MM.1S (cell line): ENCODE measurements at regions not wholly inside any gene's neighbourhood (a gene's known extent, or its start where the extent isn't known, plus 50 kb on each side); places are given as distances from the start of the nearest gene placed in this dataset.

Source experiments
- DNase-seq: peaks from one replicate; pipeline ENCODE4 v3.0.0-alpha.2; 2015
- H2AFZ ChIP-seq: fragments of 300-600 bp; sonication (generic); 2 replicates; pipeline ENCODE4 v1.6.0; 2016; ENCODE audit warnings: antibody characterized with exemption, low read length
- H3F3A ChIP-seq: fragments of 300-600 bp; sonication (generic); 2 replicates; pipeline ENCODE4 v1.6.1; 2016; ENCODE audit warnings: mild to moderate bottlenecking, antibody characterized with exemption, low read length, moderate library complexity, mixed read lengths; ENCODE audit not compliant: insufficient read depth
- H3K27ac ChIP-seq: fragments of 300-600 bp; sonication (generic); 2 replicates; pipeline ENCODE4 v1.5.1; 2016; ENCODE audit warnings: mild to moderate bottlenecking, low read length
- H3K27me3 ChIP-seq: fragments of 300-600 bp; sonication (generic); replicated peaks from 2 replicates; pipeline ENCODE4 v1.6.0; 2016; ENCODE audit warnings: low read length; ENCODE audit not compliant: insufficient read depth
- H3K36me3 ChIP-seq: fragments of 300-600 bp; sonication (generic); replicated peaks from 2 replicates; pipeline ENCODE4 v1.6.1; 2016; ENCODE audit warnings: mild to moderate bottlenecking, low read length, mixed read lengths; ENCODE audit not compliant: insufficient read depth
- H3K4me1 ChIP-seq: fragments of 300-600 bp; sonication (generic); 2 replicates; pipeline ENCODE4 v1.6.1; 2016; ENCODE audit warnings: low read length, mixed read lengths
- H3K4me2 ChIP-seq: fragments of 300-600 bp; sonication (generic); 2 replicates; pipeline ENCODE4 v1.6.0; 2016; ENCODE audit warnings: low read depth, low read length
- H3K4me3 ChIP-seq: fragments of 300-600 bp; sonication (generic); 2 replicates; pipeline ENCODE4 v1.5.1; 2016; ENCODE audit warnings: low read length, mixed read lengths
- H3K79me2 ChIP-seq: fragments of 300-600 bp; sonication (generic); 2 replicates; pipeline ENCODE4 v1.6.1; 2016; ENCODE audit warnings: mixed run types, low read length, mixed read lengths
- H3K9ac ChIP-seq: fragments of 300-600 bp; sonication (generic); 2 replicates; pipeline ENCODE4 v1.6.1; 2016; ENCODE audit warnings: low read length, mixed read lengths
- H3K9me2 ChIP-seq: fragments of 300-600 bp; sonication (generic); replicated peaks from 2 replicates; pipeline ENCODE4 v1.6.1; 2016; ENCODE audit warnings: mild to moderate bottlenecking, low read length, mixed read lengths; ENCODE audit not compliant: insufficient read depth
- H3K9me3 ChIP-seq: fragments of 300-600 bp; sonication (generic); replicated peaks from 2 replicates; pipeline ENCODE4 v1.6.1; 2016; ENCODE audit warnings: mild to moderate bottlenecking, low read length, mixed read lengths; ENCODE audit not compliant: insufficient read depth
- H4K20me1 ChIP-seq: fragments of 300-600 bp; sonication (generic); 2 replicates; pipeline ENCODE4 v1.6.1; 2016; ENCODE audit warnings: mild to moderate bottlenecking, low read length, moderate library complexity, mixed read lengths; ENCODE audit not compliant: insufficient read depth
- CTCF ChIP-seq: fragments of 300-600 bp; sonication (generic); IDR thresholded peaks from 2 replicates; pipeline ENCODE4 v1.5.1; 2016; ENCODE audit warnings: antibody characterized with exemption, low read length, mixed read lengths
- EZH2 ChIP-seq: fragments of 300-600 bp; sonication (generic); optimal IDR thresholded peaks from 2 replicates; pipeline ENCODE3; 2017; ENCODE audit warnings: low read depth, mild to moderate bottlenecking, antibody characterized with exemption, low read length, mixed read lengths
- EZH2phosphoT487 ChIP-seq: fragments of 300-600 bp; sonication (generic); IDR thresholded peaks from 2 replicates; pipeline ENCODE4 v1.6.1; 2018; ENCODE audit warnings: antibody characterized with exemption, low read length

- no peaks in the 10 kb centered on the region for H3K36me3 ChIP-seq
- H3K4me1 ChIP-seq = no peaks in the 10 kb centered on the region
- no peaks in the 10 kb centered on the region for H3K9me2 ChIP-seq
- no peak overlapping the region for H3K4me3 ChIP-seq
- H3K79me2 ChIP-seq = no peaks in the 10 kb centered on the region
- H3K27ac ChIP-seq = no peak overlapping the region
- no peak overlapping the region for H3K9ac ChIP-seq
- no peak overlapping the region for H3K4me2 ChIP-seq
- DNase-seq = no peak
- H3K27me3 ChIP-seq = no peaks in the 10 kb centered on the region
- no peaks in the 10 kb centered on the region for H3F3A ChIP-seq
- no peaks in the 10 kb centered on the region for H3K9me3 ChIP-seq
- TF ChIP-seq EZH2 (no peak), CTCF (no peak), EZH2phosphoT487 (no peak)
- H2AFZ ChIP-seq = no peak overlapping the region
- H4K20me1 ChIP-seq = no peaks in the 10 kb centered on the region
Observed at GRCh38 chr12:125292700-125293099, 227.5 kb downstream of the AACS start.

GRCh38 chr12:125295550-125295949 is 230.3 kb downstream of the AACS start:
- Histone ChIP-seq H3K9me3 (no peaks in the 10 kb centered on the region), H3K27me3 (no peaks in the 10 kb centered on the region), H3K79me2 (no peaks in the 10 kb centered on the region), H3K9ac (no peak overlapping the region), H3K27ac (no peak overlapping the region), H3K36me3 (no peaks in the 10 kb centered on the region), H3K4me3 (no peak overlapping the region), H3K4me1 (no peaks in the 10 kb centered on the region), H4K20me1 (no peaks in the 10 kb centered on the region), H3K4me2 (no peak overlapping the region), H3K9me2 (no peaks in the 10 kb centered on the region), H2AFZ (no peak overlapping the region), H3F3A (no peaks in the 10 kb centered on the region)
- no peak for DNase-seq
- no peak for TF ChIP-seq EZH2phosphoT487
- TF ChIP-seq EZH2 = no peak

GRCh38 chr12:125296701-125297100 is 231.5 kb downstream of the AACS start:
- TF ChIP-seq EZH2 (no peak), EZH2phosphoT487 (no peak), CTCF (no peak)
- Histone ChIP-seq H3K4me3 (no peak overlapping the region), H3K9ac (no peak overlapping the region), H3K4me2 (no peak overlapping the region), H3K4me1 (no peaks in the 10 kb centered on the region), H3F3A (no peaks in the 10 kb centered on the region), H3K79me2 (no peaks in the 10 kb centered on the region), H3K27ac (no peak overlapping the region), H3K9me3 (no peaks in the 10 kb centered on the region), H4K20me1 (no peaks in the 10 kb centered on the region), H2AFZ (no peak overlapping the region), H3K9me2 (no peaks in the 10 kb centered on the region), H3K27me3 (no peaks in the 10 kb centered on the region), H3K36me3 (no peaks in the 10 kb centered on the region)
- no peak for DNase-seq

GRCh38 chr12:125299840-125300239 is 234.6 kb downstream of the AACS start:
- Histone ChIP-seq H3F3A (no peaks in the 10 kb centered on the region), H3K4me2 (no peak overlapping the region), H3K4me1 (no peaks in the 10 kb centered on the region), H3K9me3 (no peaks in the 10 kb centered on the region), H3K27ac (no peak overlapping the region), H3K27me3 (no peaks in the 10 kb centered on the region), H2AFZ (no peak overlapping the region), H3K9me2 (no peaks in the 10 kb centered on the region), H4K20me1 (no peaks in the 10 kb centered on the region), H3K4me3 (no peak overlapping the region), H3K36me3 (no peaks in the 10 kb centered on the region), H3K79me2 (no peaks in the 10 kb centered on the region), H3K9ac (no peak overlapping the region)
- DNase-seq = no peak
- no peak for TF ChIP-seq EZH2phosphoT487
- no peak for TF ChIP-seq CTCF
- TF ChIP-seq EZH2 = no peak
